K562 (cell line): ENCODE measurements at regions not wholly inside any gene's neighbourhood (a gene's known extent, or its start where the extent isn't known, plus 50 kb on each side); places are given as distances from the start of the nearest gene placed in this dataset.

Experiments
- CREM ChIP-seq: IDR thresholded peaks from 2 replicates; pipeline ENCODE4 v1.6.1; 2014; ENCODE audit warnings: antibody characterized with exemption, low read depth
- KLF10 ChIP-seq: fragments of 250-450 bp; sonication (Bioruptor Pico); IDR thresholded peaks from 2 replicates; pipeline ENCODE4 v1.6.1; 2021; ENCODE audit warnings: matching md5 sums
- SIN3A ChIP-seq, 2 experiments: fragments of 150-350 bp in 1 of 2; IDR thresholded peaks; 2 replicates each; pipeline ENCODE4 v1.6.1; 2011 to 2016; ENCODE audit warnings: borderline replicate concordance in 2 of 2, low read depth in 2 of 2, low read length in 2 of 2, mild to moderate bottlenecking in 2 of 2, moderate library complexity in 2 of 2; ENCODE audit not compliant: control insufficient read depth in 1 of 2
- TEAD1 ChIP-seq, 2 experiments: fragments of 450-650 bp in 1 of 2; sonication (generic) in 1 of 2; formaldehyde crosslinking; IDR thresholded peaks; 2 replicates each; pipeline versions ENCODE4 v1.4.0 to v1.8.0; 2020 to 2022; ENCODE audit warnings: mild to moderate bottlenecking in 2 of 2, missing genetic modification reagents in 1 of 2

DNA sequence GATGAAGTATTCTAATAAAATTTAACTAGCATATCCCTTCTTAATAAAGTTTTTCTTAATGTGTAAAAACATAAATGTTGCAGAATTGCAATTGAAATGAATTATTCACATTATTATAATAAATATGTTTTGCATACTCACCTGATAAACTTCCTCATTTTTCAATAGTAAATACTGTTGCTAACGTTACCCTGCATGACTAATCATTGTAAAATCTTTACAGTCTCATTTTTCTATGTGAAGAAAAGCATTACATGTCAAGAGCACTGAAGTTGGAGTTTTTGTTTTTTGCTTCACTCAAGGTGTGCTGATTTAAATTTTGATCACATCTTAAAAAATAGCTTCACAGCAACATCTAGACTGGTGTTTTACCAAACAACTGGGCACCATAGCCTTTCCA is 157.2 kb upstream of the CDH18 start:
- TF ChIP-seq CREM: no peak
- TF ChIP-seq TEAD1 (CRISPR knock-in tag; IDR thresholded peaks at IDR 0.05): no peak
- no peak for TF ChIP-seq SIN3A (IDR thresholded peaks at IDR 0.05; ENCODE audit: borderline replicate concordance in 2 of 2, control insufficient read depth in 1 of 2, low read depth in 2 of 2, low read length in 2 of 2)
- no peak for TF ChIP-seq KLF10
